H1 (cell line): ENCODE measurements at regions not wholly inside any gene's neighbourhood (a gene's known extent, or its start where the extent isn't known, plus 50 kb on each side); places are given as distances from the start of the nearest gene placed in this dataset.

Experiments
- CTCF ChIA-PET: fragments of 300-600 bp; sonication (Branson Sonifier 250); formaldehyde crosslinking; loops from one replicate; lab custom pipeline; 2021; ENCODE audit not compliant: partially characterized antibody; lab: Charles Lee
- POLR2A ChIA-PET: fragments of 300-600 bp; sonication (Branson Sonifier 250); formaldehyde crosslinking; loops from one replicate; lab custom pipeline; 2021; ENCODE audit warnings: inconsistent platforms; ENCODE audit not compliant: partially characterized antibody; lab: Charles Lee
- DNase-seq, 2 experiments: peaks; one replicate each; pipeline versions ENCODE4 v3.0.0 to v3.0.0-alpha.2; 2010 to 2022; ENCODE audit warnings: low spot score in 2 of 2, low read depth in 1 of 2, mixed read lengths in 1 of 2
- FAIRE-seq: peaks from 2 replicates; lab custom pipeline; 2011; peaks lifted over from hg19 to GRCh38; lab: Jason Lieb, UNC
- H2AFZ ChIP-seq: 2 replicates; pipeline ENCODE4 v1.8.1; 2012; ENCODE audit warnings: low read length, inconsistent platforms
- H2AK5ac ChIP-seq: 2 replicates; pipeline ENCODE4 v1.6.1; 2013; ENCODE audit warnings: low read depth, low read length
- H2BK120ac ChIP-seq: replicated peaks from 2 replicates; pipeline ENCODE3; 2013; ENCODE audit warnings: low read depth, low read length, inconsistent platforms
- H2BK12ac ChIP-seq: 2 replicates; pipeline ENCODE4 v1.6.1; 2013; ENCODE audit warnings: low read depth, low read length
- H2BK15ac ChIP-seq: 2 replicates; pipeline ENCODE4 v1.6.1; 2013; ENCODE audit warnings: low read length
- H2BK20ac ChIP-seq: 2 replicates; pipeline ENCODE4 v1.6.1; 2013; ENCODE audit warnings: low read length
- H2BK5ac ChIP-seq: 2 replicates; pipeline ENCODE4 v1.6.1; 2013; ENCODE audit warnings: low read depth, low read length
- H3K14ac ChIP-seq: 2 replicates; pipeline ENCODE4 v1.6.1; 2013; ENCODE audit warnings: inconsistent platforms; ENCODE audit not compliant: insufficient read length
- H3K18ac ChIP-seq: 2 replicates; pipeline ENCODE4 v1.6.1; 2013; ENCODE audit warnings: low read length; ENCODE audit errors: extremely low read depth
- H3K23ac ChIP-seq: 2 replicates; pipeline ENCODE4 v1.6.1; 2013; ENCODE audit warnings: inconsistent platforms; ENCODE audit not compliant: insufficient read length
- H3K23me2 ChIP-seq: 2 replicates; pipeline ENCODE4 v1.6.1; 2013; ENCODE audit warnings: low read depth, low read length
- H3K27ac ChIP-seq: 2 replicates; pipeline ENCODE4 v1.6.1; 2011; ENCODE audit warnings: low read depth, low read length, inconsistent platforms
- H3K27me3 ChIP-seq, 4 experiments: replicated peaks in 1 of 4; 1 replicate in 1 of 4; 2 replicates in 3 of 4; pipeline versions ENCODE4 v1.6.1 to v1.8.1; 2011 to 2013; ENCODE audit warnings: low read length in 3 of 4, mild to moderate bottlenecking in 3 of 4, inconsistent platforms in 2 of 4, mixed read lengths in 2 of 4, moderate library complexity in 1 of 4; ENCODE audit not compliant: control insufficient read depth in 3 of 4, insufficient read depth in 3 of 4; ENCODE audit errors: extremely low read depth in 1 of 4
- H3K36me3 ChIP-seq, 4 experiments: 2 replicates each; pipeline versions ENCODE4 v1.6.1 to v1.8.1; 2011 to 2013; ENCODE audit warnings: mild to moderate bottlenecking in 4 of 4, low read length in 3 of 4, moderate library complexity in 2 of 4, control low read depth in 1 of 4, inconsistent platforms in 1 of 4; ENCODE audit not compliant: insufficient read depth in 4 of 4, control insufficient read depth in 2 of 4
- H3K4ac ChIP-seq: replicated peaks from 2 replicates; pipeline ENCODE3; 2013; ENCODE audit warnings: low read length, low read depth, mixed read lengths, inconsistent platforms; ENCODE audit not compliant: insufficient read length
- H3K4me1 ChIP-seq, 4 experiments: replicated peaks in 1 of 4; 1 replicate in 1 of 4; 2 replicates in 3 of 4; pipeline versions ENCODE4 v1.6.1 to v1.8.1; 2011 to 2013; ENCODE audit warnings: low read length in 3 of 4, inconsistent platforms in 2 of 4, mixed read lengths in 1 of 4; ENCODE audit not compliant: insufficient read depth in 4 of 4, control insufficient read depth in 3 of 4
- H3K4me2 ChIP-seq, 2 experiments: 2 replicates each; pipeline versions ENCODE4 v1.6.1 to v1.8.1; 2011 to 2013; ENCODE audit warnings: low read depth in 2 of 2, low read length in 2 of 2, control low read depth in 1 of 2, inconsistent platforms in 1 of 2, mild to moderate bottlenecking in 1 of 2; ENCODE audit not compliant: insufficient read depth in 1 of 2
- H3K4me3 ChIP-seq, 4 experiments: fragments of 200-600, 300-600 bp in 1 of 4; sonication (generic), shearing (Covaris generic), sonication (Bioruptor Twin) in 1 of 4; 2 replicates each; pipeline versions ENCODE4 v1.5.1 to v1.8.1; 2011 to 2016; ENCODE audit warnings: low read length in 4 of 4, low read depth in 3 of 4, control low read depth in 2 of 4, inconsistent platforms in 2 of 4, mild to moderate bottlenecking in 2 of 4, mixed read lengths in 1 of 4, moderate library complexity in 1 of 4; ENCODE audit not compliant: insufficient read depth in 2 of 4; ENCODE audit errors: extremely low read depth in 1 of 4
- H3K56ac ChIP-seq: replicated peaks from 2 replicates; pipeline ENCODE3; 2013; ENCODE audit warnings: low read depth, mild to moderate bottlenecking, mixed read lengths, low read length, inconsistent platforms; ENCODE audit not compliant: insufficient read length
- H3K79me1 ChIP-seq: 2 replicates; pipeline ENCODE4 v1.6.1; 2013; ENCODE audit warnings: low read depth, low read length, control low read depth
- H3K79me2 ChIP-seq, 2 experiments: 2 replicates each; pipeline versions ENCODE4 v1.6.1 to v1.8.1; 2012 to 2013; ENCODE audit warnings: low read length in 2 of 2, mild to moderate bottlenecking in 2 of 2, inconsistent platforms in 1 of 2; ENCODE audit not compliant: insufficient read depth in 2 of 2, control insufficient read depth in 1 of 2
- H3K9ac ChIP-seq, 4 experiments: replicated peaks in 1 of 4; 1 replicate in 1 of 4; 2 replicates in 3 of 4; pipeline versions ENCODE4 v1.6.1 to v1.8.1; 2011 to 2013; ENCODE audit warnings: low read depth in 3 of 4, low read length in 3 of 4, control low read depth in 2 of 4, mild to moderate bottlenecking in 2 of 4, moderate library complexity in 2 of 4, inconsistent platforms in 1 of 4; ENCODE audit errors: extremely low read depth in 1 of 4
- H3K9me3 ChIP-seq, 2 experiments: 2 replicates each; pipeline versions ENCODE4 v1.6.1 to v1.8.1; 2012 to 2013; ENCODE audit warnings: mild to moderate bottlenecking in 2 of 2, moderate library complexity in 2 of 2, control low read depth in 1 of 2, inconsistent platforms in 1 of 2, low read depth in 1 of 2, low read length in 1 of 2, mixed read lengths in 1 of 2; ENCODE audit not compliant: insufficient read depth in 2 of 2
- H4K20me1 ChIP-seq, 2 experiments: replicated peaks in 1 of 2; 2 replicates each; pipeline versions ENCODE3 to v1.8.1; 2011 to 2013; ENCODE audit warnings: inconsistent platforms in 2 of 2, low read length in 2 of 2, mild to moderate bottlenecking in 1 of 2; ENCODE audit not compliant: insufficient read depth in 2 of 2, control insufficient read depth in 1 of 2
- H4K5ac ChIP-seq: 2 replicates; pipeline ENCODE4 v1.6.1; 2013; ENCODE audit warnings: low read length, low read depth, mixed read lengths, inconsistent platforms; ENCODE audit not compliant: insufficient read length
- H4K8ac ChIP-seq: 2 replicates; pipeline ENCODE4 v1.8.0; 2013; ENCODE audit warnings: mild to moderate bottlenecking, moderate library complexity, low read length, inconsistent platforms; ENCODE audit not compliant: insufficient read depth; ENCODE audit errors: extremely low read depth
- H4K91ac ChIP-seq: replicated peaks from 2 replicates; pipeline ENCODE3; 2013; ENCODE audit warnings: low read length, mixed read lengths, inconsistent platforms; ENCODE audit not compliant: insufficient read length
- ASH2L ChIP-seq: fragments of 200-600, 300-600 bp; sonication (generic); IDR thresholded peaks from one replicate; pipeline ENCODE4 v1.7.1; 2017; ENCODE audit warnings: low read length
- EP300 ChIP-seq, 2 experiments: IDR thresholded peaks; 1 replicate in 1 of 2; 2 replicates in 1 of 2; pipeline ENCODE4 v1.6.1; 2011 to 2012; ENCODE audit warnings: low read depth in 2 of 2, low read length in 2 of 2, mild to moderate bottlenecking in 2 of 2, borderline replicate concordance in 1 of 2, inconsistent platforms in 1 of 2, moderate library complexity in 1 of 2
- NRF1 ChIP-seq: IDR thresholded peaks from 2 replicates; pipeline ENCODE4 v1.6.1; 2011; ENCODE audit warnings: mild to moderate bottlenecking, low read depth, low read length, improper control_type of control experiment
- WGBS, 2 experiments: shearing (Covaris generic) in 1 of 2; methylation state at CpG; one replicate each; pipeline versions ENCODE4 v1.1.6 to v1.1.7; 2013 to 2015; ENCODE audit warnings: low lambda C conversion rate in 2 of 2, mixed read lengths in 2 of 2, inconsistent platforms in 1 of 2, low coverage in 1 of 2, missing lambda C conversion rate in 1 of 2; ENCODE audit not compliant: insufficient replicate concordance in 2 of 2, insufficient coverage in 1 of 2, insufficient read length in 1 of 2; ENCODE audit errors: extremely low coverage in 1 of 2, missing lambda C conversion rate in 1 of 2; 5-methylcytosine and 5-hydroxymethylcytosine counted together

- Histone ChIP-seq H4K20me1 (no peaks in the 10 kb centered on the region), H2BK12ac (no peak overlapping the region), H3K23me2 (no peaks in the 10 kb centered on the region), H3K27me3 (no peaks in the 10 kb centered on the region), H2BK15ac (no peak overlapping the region), H2AK5ac (no peak overlapping the region), H3K36me3 (no peaks in the 10 kb centered on the region), H2BK120ac (no peak overlapping the region), H4K91ac (no peak overlapping the region), H4K8ac (no peak overlapping the region), H3K23ac (no peak overlapping the region), H3K4me1 (peaks cover 0 to 3% (median 0%) of the 10 kb centered on the region in 4 experiments; a peak in 1 of 7 replicates), H2BK5ac (no peak overlapping the region), H3K79me1 (no peaks in the 10 kb centered on the region), H2AFZ (no peak overlapping the region), H3K79me2 (no peaks in the 10 kb centered on the region), H3K4ac (no peak overlapping the region), H4K5ac (no peak overlapping the region), H3K9me3 (no peaks in the 10 kb centered on the region), H3K9ac (no peak overlapping the region), H3K4me2 (no peak overlapping the region), H3K14ac (no peak overlapping the region), H3K18ac (no peak overlapping the region), H3K4me3 (no peak overlapping the region), H3K56ac (no peak overlapping the region), H3K27ac (no peak overlapping the region), H2BK20ac (no peak overlapping the region)
- FAIRE-seq, result no peak
- TF ChIP-seq ASH2L (no peak), NRF1 (no peak), EP300 (IDR thresholded peaks at IDR 0.05; ENCODE audit: borderline replicate concordance in 1 of 2, low read depth in 2 of 2, low read length in 2 of 2) (no peak)
- CTCF ChIA-PET, result no interaction called here
- 100% methylated on average over 1 of the region's 1 CpG; no CpG with 5 or more reads in 1 of the 2 experiments for WGBS, 2 experiments
- POLR2A ChIA-PET, result no interaction called here
- no peak for DNase-seq
These were observed 1575.8 kb upstream of the PABPC4L start for GRCh38 chr4:135777361-135777760.
